Neuron (in vitro differentiated cells): ENCODE measurements at regions not wholly inside any gene's neighbourhood (a gene's known extent, or its start where the extent isn't known, plus 50 kb on each side); places are given as distances from the start of the nearest gene placed in this dataset.
"Not testable (repeated sequence)": the region's sequence is repeated elsewhere in the genome, so short reads cannot be mapped to it uniquely, and the experiment has no call there.

Experiments used
- H2AFZ ChIP-seq: one replicate; pipeline ENCODE4 v1.6.1; 2013; ENCODE audit warnings: low read depth, mild to moderate bottlenecking, inconsistent platforms, low read length, moderate library complexity
- H3K27me3 ChIP-seq: one replicate; pipeline ENCODE4 v1.6.1; 2013; ENCODE audit warnings: low read length; ENCODE audit not compliant: insufficient read depth
- H3K36me3 ChIP-seq: one replicate; pipeline ENCODE4 v1.6.1; 2013; ENCODE audit warnings: low read length; ENCODE audit not compliant: insufficient read depth
- H3K4me1 ChIP-seq: one replicate; pipeline ENCODE4 v1.6.1; 2013; ENCODE audit warnings: low read length; ENCODE audit not compliant: insufficient read depth
- H3K4me3 ChIP-seq: 2 replicates; pipeline ENCODE4 v1.5.1; 2013; ENCODE audit warnings: mild to moderate bottlenecking, low read length, moderate library complexity
- H3K9me3 ChIP-seq: one replicate; pipeline ENCODE4 v1.6.1; 2013; ENCODE audit warnings: low read length

DNA sequence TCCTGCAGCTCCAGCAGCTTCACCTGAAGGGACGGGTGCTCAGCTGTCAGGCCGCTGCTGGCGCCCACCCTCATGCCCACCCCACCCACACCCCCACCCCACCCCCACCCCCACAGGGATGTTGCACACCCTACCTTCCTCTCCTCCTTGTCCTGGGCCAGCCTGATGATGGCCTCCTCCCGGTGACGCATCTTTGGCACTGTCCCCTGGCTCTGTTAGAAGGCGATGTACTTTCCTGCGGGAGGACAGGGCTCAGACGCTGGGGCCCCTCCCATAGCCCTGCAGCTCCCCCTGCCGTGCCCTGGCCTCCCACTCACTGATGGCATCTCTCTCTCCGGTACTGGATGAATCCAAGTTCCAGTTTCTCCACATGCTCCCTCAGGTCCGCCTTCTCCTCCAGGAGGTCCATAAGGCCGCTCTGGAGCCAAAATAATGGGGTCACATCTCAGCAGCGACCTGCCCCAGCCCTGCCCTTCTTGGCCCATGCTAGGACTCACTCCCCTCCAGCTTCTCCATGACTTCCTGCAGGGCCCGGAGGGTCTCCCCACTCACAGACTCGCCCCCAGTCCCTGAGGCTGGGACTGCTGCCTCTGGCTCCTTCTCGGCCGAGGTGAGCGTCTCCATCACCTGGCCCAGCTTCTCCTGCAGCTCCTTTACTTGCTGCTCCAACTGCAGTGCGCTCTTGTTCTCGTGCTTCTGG, 55.2 kb downstream of the GOLGA8B start:
- not testable (repeated sequence) for H2AFZ ChIP-seq, H3K4me1 ChIP-seq, H3K36me3 ChIP-seq, H3K9me3 ChIP-seq, H3K27me3 ChIP-seq, H3K4me3 ChIP-seq

DNA sequence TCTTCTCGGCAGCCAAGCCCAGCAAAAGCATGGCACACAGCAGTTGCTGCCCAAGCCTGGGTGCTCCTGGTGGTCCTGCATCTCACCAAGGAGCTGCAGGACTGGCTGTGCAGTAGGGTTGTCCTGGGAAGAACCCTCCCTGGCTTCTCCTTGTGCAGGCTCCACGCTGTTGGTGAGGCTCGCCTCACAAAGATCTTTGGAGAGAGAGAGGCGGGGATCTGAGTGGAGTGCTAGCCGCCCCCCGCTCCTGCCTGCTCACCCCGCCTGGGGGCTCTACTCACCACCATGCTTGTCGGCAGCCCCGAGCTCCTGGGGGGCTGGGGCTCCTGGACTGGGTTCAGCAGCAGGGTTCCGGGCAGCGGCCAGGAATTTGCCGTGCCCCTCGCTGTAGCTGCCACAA, 55.8 kb downstream of the GOLGA8B start:
- H3K27me3 ChIP-seq, H3K36me3 ChIP-seq, H3K4me3 ChIP-seq, H2AFZ ChIP-seq, H3K4me1 ChIP-seq, H3K9me3 ChIP-seq: not testable (repeated sequence)

DNA sequence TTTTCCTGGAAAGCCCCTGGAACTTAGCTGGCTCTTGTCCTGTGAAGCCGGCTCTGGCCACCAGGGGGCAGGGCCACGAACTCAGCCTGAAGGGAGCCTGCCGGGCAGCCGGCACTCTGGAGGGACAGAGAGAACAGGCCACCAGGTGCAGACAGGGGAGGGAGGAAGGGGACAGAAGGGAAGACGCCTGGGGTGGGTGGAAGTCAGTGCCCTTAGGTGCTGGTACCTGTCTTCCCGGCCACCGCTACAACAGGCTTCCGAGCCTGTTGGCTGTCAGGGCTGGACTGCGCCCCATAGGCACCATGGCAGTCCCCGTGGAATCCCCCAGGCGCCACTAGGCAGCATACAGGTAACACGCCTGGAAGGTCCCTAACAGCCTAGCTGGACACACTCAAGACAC, 59.6 kb downstream of the GOLGA8B start:
- not testable (repeated sequence) for H3K9me3 ChIP-seq, H3K36me3 ChIP-seq, H3K4me1 ChIP-seq, H2AFZ ChIP-seq, H3K27me3 ChIP-seq, H3K4me3 ChIP-seq

- H3K4me1 ChIP-seq, H3K27me3 ChIP-seq, H3K36me3 ChIP-seq, H3K9me3 ChIP-seq, H3K4me3 ChIP-seq, H2AFZ ChIP-seq: not testable (repeated sequence)
Observed at GRCh38 chr15:34522601-34523000, 60.9 kb downstream of the GOLGA8B start.

DNA sequence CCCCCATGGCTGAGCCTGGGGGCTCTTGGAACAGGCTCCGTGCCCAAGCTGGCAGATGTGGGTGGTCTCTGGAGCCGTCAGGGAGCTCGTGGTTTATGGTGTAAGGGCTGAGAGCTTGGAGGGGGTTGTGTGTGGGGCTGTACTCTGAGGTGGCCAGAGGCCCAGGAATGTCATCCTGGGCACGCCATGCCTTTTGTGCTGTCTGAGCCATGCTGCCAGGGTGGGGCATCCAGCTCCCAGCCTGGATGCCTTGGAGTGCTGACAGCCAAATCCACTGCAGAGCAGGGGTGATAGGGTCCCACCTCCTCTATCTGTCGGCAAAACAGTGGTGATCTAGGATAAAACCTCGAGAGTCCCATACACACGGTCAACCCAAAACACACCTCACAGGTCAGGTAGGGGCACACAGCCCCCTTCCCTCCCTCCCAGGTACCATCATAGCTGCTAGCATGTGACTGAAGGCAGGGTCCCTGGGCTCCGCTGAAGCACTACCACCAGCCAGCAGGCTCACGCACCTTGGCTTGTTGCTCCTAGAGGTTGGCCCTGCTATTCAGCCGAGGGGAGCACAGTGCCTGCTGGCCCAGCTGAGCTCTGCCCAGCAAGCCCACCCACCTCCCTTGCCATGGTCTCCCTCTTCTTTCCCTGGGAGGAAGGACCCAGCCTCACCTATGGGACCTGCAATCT, 61.5 kb downstream of the GOLGA8B start:
- H2AFZ ChIP-seq, H3K4me3 ChIP-seq, H3K9me3 ChIP-seq, H3K36me3 ChIP-seq, H3K27me3 ChIP-seq, H3K4me1 ChIP-seq: not testable (repeated sequence)

GRCh38 chr15:34520566-34520965, 62.9 kb downstream of the GOLGA8B start:
- Histone ChIP-seq H3K36me3 (no peaks in the 10 kb centered on the region), H3K9me3 (no peaks in the 10 kb centered on the region), H2AFZ (no peak overlapping the region), H3K4me3 (no peak overlapping the region), H3K4me1 (no peaks in the 10 kb centered on the region), H3K27me3 (peaks cover 4% of the 10 kb centered on the region)

DNA sequence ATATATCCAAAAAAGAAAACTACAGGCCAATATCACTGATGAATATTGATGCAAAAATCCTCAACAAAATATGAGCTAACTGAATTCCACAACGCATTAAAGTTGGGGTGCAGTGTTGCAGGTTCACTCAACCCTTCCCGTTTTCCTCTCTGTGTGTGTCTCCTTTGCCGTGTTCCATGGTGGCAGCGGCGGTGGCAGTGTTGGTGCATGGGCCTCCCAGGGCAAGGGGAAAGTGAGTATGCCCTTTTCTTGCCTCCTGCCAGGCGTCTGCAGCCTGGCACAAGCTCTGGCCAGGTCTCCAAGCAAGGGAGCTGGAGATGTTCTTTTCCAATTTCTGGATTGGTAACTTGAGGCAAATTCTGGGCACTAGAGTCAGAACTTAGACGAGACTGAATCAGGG, 63.4 kb downstream of the GOLGA8B start:
- not testable (repeated sequence) for H3K4me1 ChIP-seq, H2AFZ ChIP-seq, H3K4me3 ChIP-seq, H3K27me3 ChIP-seq, H3K36me3 ChIP-seq, H3K9me3 ChIP-seq

GRCh38 chr15:34514251-34514670, 69.2 kb downstream of the GOLGA8B start:
- Histone ChIP-seq H3K4me1 (peaks cover 7% of the 10 kb centered on the region), H3K36me3 (no peaks in the 10 kb centered on the region), H3K9me3 (no peaks in the 10 kb centered on the region), H3K27me3 (no peaks in the 10 kb centered on the region), H2AFZ (peak overlapping the region; percentile 96), H3K4me3 (peak overlapping the region; percentile 74)

GRCh38 chr15:34512628-34513027, 70.8 kb downstream of the GOLGA8B start:
- no peaks in the 10 kb centered on the region for H3K36me3 ChIP-seq
- H3K4me3 ChIP-seq, result no peak overlapping the region
- peaks cover 7% of the 10 kb centered on the region for H3K4me1 ChIP-seq
- no peak overlapping the region for H2AFZ ChIP-seq
- no peaks in the 10 kb centered on the region for H3K27me3 ChIP-seq
- no peaks in the 10 kb centered on the region for H3K9me3 ChIP-seq

- no peak overlapping the region for H3K4me3 ChIP-seq
- no peaks in the 10 kb centered on the region for H3K36me3 ChIP-seq
- H3K4me1 ChIP-seq, result no peaks in the 10 kb centered on the region
- H3K9me3 ChIP-seq, result no peaks in the 10 kb centered on the region
- H3K27me3 ChIP-seq, result peaks cover 2% of the 10 kb centered on the region
- no peak overlapping the region for H2AFZ ChIP-seq
Observed at GRCh38 chr15:34501131-34501530, 63.5 kb upstream of the GOLGA8A start.

DNA sequence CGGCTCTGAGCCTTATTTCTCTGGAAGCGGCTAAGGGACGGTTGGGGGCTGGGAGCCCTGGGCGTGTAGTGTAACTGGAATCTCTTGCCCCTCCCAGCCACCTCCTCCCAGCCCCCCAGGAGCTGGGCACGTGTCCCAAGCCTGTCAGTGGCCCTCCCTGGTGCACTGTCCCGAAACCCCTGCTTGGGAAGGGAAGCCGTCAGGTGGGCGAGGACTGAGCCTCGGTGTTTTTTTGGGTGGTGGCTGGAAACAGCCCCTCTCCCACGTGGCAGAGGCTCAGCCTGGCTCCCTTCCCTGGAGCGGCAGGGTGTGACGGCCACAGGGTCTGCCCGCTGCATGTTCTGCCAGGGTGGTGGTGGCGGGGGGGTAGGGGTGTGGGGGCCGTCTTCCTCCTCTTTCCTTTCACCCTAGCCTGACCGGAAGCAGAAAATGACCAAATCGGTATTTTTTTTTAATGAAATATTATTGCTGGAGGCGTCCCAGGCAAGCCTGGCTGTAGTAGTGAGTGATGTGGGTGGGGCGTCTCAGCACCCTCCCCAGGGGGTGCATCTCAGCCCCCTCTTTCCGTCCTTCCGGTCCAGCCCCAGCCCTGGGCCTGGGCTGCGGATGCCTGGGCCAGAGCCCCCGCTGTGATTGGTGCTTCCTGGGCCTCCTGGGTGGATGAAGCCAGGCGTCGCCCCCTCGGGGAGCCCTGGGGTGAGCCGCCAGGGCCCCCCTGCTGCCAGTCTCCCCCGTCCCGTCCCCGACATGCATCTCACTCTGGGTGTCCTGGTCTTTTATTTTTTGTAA, 58.8 kb upstream of the GOLGA8A start:
- H2AFZ ChIP-seq, result no peak overlapping the region
- H3K4me3 ChIP-seq, result no peak overlapping the region
- H3K27me3 ChIP-seq, result peaks cover 38% of the 10 kb centered on the region
- peaks cover 16% of the 10 kb centered on the region for H3K9me3 ChIP-seq
- H3K36me3 ChIP-seq, result no peaks in the 10 kb centered on the region
- H3K4me1 ChIP-seq, result no peaks in the 10 kb centered on the region

GRCh38 chr15:34495707-34496106, 58.1 kb upstream of the GOLGA8A start:
- H3K9me3 ChIP-seq, result peaks cover 19% of the 10 kb centered on the region
- H3K36me3 ChIP-seq, result not testable (repeated sequence)

DNA sequence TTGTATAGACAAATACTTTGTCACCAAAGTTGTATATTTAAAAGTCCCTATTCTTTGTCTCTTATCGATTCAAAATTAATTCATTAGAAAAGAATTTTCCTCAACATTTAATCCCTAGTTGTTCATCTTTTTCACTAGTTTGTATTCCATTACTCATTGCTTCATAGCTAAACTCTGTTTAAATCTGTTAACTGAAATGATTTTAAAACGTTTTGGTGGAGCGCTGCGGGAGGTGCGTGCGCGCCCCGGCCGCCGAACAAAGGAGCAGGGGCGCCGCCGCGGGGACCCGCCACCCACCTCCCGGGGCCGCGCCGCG, 56.4 kb upstream of the GOLGA8A start:
- Histone ChIP-seq H2AFZ (peak overlapping the region; percentile 13), H3K9me3 (peaks cover 21% of the 10 kb centered on the region), H3K36me3 (no peaks in the 10 kb centered on the region), H3K27me3 (peaks cover 53% of the 10 kb centered on the region), H3K4me1 (no peaks in the 10 kb centered on the region), H3K4me3 (peak overlapping the region; percentile 31)

More at GRCh38 chr15:34495707-34496106, 58.1 kb upstream of the GOLGA8A start:
- H3K27me3 ChIP-seq, result peaks cover 44% of the 10 kb centered on the region
- H2AFZ ChIP-seq, H3K4me1 ChIP-seq, H3K4me3 ChIP-seq: not testable (repeated sequence)
